SK-N-SH (cell line): ENCODE measurements at regions not wholly inside any gene's neighbourhood (a gene's known extent, or its start where the extent isn't known, plus 50 kb on each side); places are given as distances from the start of the nearest gene placed in this dataset.

Experiments used
- ELF1 ChIP-seq: IDR thresholded peaks from 2 replicates; pipeline ENCODE4 v1.4.0; 2012
- FOXM1 ChIP-seq: IDR thresholded peaks from 2 replicates; pipeline ENCODE4 v1.4.0; 2012; ENCODE audit warnings: low read depth, mild to moderate bottlenecking
- GATA2 ChIP-seq: sonication (generic); formaldehyde crosslinking; IDR thresholded peaks from 2 replicates; pipeline ENCODE4 v1.5.0; 2020; ENCODE audit warnings: mild to moderate bottlenecking, missing genetic modification reagents
- JUND ChIP-seq: IDR thresholded peaks from 2 replicates; pipeline ENCODE4 v1.4.0; 2012
- NRF1 ChIP-seq: IDR thresholded peaks from 2 replicates; pipeline ENCODE4 v1.6.1; 2012; ENCODE audit warnings: low read depth, mild to moderate bottlenecking, low read length
- POLR2AphosphoS5 ChIP-seq: IDR thresholded peaks from 2 replicates; pipeline ENCODE4 v1.6.1; 2012; ENCODE audit warnings: low read depth, low read length
- TAF1 ChIP-seq: IDR thresholded peaks from 2 replicates; pipeline ENCODE4 v1.6.1; 2012; ENCODE audit warnings: low read depth, mild to moderate bottlenecking, low read length, moderate library complexity, borderline replicate concordance
- YY1 ChIP-seq: IDR thresholded peaks from 2 replicates; pipeline ENCODE4 v1.4.0; 2012; ENCODE audit warnings: low read depth, mild to moderate bottlenecking
- TF ChIP-seq, protein P1 (sequence below): fragments of 150-350 bp; IDR thresholded peaks from 2 replicates; pipeline ENCODE4 v1.6.1; 2017; ENCODE audit warnings: antibody characterized with exemption, low read length, low read depth, borderline replicate concordance
- TF ChIP-seq, protein P2 (sequence below): fragments of 150-350 bp; IDR thresholded peaks from 2 replicates; pipeline ENCODE4 v1.6.1; 2016; ENCODE audit warnings: mild to moderate bottlenecking, low read depth, low read length
- TF ChIP-seq, protein P3 (sequence below): fragments of 200-600 bp; sonication (generic); IDR thresholded peaks from 2 replicates; pipeline ENCODE4 v1.6.1; 2017; ENCODE audit warnings: antibody characterized with exemption, mild to moderate bottlenecking, moderate library complexity
- TF ChIP-seq, protein P4 (sequence below): IDR thresholded peaks from 2 replicates; pipeline ENCODE4; 2012
- TF ChIP-seq, protein P5 (sequence below): IDR thresholded peaks from 2 replicates; pipeline ENCODE4 v1.6.1; 2012; ENCODE audit warnings: mild to moderate bottlenecking, low read depth, low read length, moderate library complexity

DNA sequence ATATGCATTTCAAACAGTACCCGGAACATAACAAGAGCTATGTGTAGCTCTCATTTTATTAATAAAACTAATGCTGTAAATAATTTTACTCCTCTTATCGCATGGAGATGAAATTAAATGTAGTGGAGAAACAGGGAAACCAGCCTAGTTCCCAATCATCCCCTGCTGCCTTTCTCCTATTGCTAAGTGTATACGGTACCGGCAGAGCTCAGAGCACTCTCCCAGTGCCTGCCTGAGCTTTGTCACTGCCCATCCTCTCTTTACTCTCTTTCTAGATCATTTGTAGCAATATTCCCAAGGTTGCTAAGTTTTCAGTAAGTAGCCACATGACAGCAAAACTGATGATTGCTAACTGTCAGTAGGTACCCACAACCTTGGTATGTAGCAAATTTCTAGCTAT is 85.5 kb upstream of the ZSWIM2 start:
- TF ChIP-seq, protein P1, sequence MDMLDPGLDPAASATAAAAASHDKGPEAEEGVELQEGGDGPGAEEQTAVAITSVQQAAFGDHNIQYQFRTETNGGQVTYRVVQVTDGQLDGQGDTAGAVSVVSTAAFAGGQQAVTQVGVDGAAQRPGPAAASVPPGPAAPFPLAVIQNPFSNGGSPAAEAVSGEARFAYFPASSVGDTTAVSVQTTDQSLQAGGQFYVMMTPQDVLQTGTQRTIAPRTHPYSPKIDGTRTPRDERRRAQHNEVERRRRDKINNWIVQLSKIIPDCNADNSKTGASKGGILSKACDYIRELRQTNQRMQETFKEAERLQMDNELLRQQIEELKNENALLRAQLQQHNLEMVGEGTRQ = no peak
- TF ChIP-seq ELF1 (no peak), JUND (no peak), FOXM1 (no peak), YY1 (no peak), GATA2 (CRISPR knock-in tag) (no peak), NRF1 (no peak), POLR2AphosphoS5 (no peak), TAF1 (no peak)
- TF ChIP-seq, protein P2, sequence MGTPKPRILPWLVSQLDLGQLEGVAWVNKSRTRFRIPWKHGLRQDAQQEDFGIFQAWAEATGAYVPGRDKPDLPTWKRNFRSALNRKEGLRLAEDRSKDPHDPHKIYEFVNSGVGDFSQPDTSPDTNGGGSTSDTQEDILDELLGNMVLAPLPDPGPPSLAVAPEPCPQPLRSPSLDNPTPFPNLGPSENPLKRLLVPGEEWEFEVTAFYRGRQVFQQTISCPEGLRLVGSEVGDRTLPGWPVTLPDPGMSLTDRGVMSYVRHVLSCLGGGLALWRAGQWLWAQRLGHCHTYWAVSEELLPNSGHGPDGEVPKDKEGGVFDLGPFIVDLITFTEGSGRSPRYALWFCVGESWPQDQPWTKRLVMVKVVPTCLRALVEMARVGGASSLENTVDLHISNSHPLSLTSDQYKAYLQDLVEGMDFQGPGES = no peak
- TF ChIP-seq, protein P3, sequence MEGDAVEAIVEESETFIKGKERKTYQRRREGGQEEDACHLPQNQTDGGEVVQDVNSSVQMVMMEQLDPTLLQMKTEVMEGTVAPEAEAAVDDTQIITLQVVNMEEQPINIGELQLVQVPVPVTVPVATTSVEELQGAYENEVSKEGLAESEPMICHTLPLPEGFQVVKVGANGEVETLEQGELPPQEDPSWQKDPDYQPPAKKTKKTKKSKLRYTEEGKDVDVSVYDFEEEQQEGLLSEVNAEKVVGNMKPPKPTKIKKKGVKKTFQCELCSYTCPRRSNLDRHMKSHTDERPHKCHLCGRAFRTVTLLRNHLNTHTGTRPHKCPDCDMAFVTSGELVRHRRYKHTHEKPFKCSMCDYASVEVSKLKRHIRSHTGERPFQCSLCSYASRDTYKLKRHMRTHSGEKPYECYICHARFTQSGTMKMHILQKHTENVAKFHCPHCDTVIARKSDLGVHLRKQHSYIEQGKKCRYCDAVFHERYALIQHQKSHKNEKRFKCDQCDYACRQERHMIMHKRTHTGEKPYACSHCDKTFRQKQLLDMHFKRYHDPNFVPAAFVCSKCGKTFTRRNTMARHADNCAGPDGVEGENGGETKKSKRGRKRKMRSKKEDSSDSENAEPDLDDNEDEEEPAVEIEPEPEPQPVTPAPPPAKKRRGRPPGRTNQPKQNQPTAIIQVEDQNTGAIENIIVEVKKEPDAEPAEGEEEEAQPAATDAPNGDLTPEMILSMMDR = no peak
- TF ChIP-seq, protein P4, sequence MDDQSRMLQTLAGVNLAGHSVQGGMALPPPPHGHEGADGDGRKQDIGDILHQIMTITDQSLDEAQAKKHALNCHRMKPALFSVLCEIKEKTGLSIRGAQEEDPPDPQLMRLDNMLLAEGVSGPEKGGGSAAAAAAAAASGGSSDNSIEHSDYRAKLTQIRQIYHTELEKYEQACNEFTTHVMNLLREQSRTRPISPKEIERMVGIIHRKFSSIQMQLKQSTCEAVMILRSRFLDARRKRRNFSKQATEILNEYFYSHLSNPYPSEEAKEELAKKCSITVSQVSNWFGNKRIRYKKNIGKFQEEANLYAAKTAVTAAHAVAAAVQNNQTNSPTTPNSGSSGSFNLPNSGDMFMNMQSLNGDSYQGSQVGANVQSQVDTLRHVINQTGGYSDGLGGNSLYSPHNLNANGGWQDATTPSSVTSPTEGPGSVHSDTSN = no peak
- TF ChIP-seq, protein P5, sequence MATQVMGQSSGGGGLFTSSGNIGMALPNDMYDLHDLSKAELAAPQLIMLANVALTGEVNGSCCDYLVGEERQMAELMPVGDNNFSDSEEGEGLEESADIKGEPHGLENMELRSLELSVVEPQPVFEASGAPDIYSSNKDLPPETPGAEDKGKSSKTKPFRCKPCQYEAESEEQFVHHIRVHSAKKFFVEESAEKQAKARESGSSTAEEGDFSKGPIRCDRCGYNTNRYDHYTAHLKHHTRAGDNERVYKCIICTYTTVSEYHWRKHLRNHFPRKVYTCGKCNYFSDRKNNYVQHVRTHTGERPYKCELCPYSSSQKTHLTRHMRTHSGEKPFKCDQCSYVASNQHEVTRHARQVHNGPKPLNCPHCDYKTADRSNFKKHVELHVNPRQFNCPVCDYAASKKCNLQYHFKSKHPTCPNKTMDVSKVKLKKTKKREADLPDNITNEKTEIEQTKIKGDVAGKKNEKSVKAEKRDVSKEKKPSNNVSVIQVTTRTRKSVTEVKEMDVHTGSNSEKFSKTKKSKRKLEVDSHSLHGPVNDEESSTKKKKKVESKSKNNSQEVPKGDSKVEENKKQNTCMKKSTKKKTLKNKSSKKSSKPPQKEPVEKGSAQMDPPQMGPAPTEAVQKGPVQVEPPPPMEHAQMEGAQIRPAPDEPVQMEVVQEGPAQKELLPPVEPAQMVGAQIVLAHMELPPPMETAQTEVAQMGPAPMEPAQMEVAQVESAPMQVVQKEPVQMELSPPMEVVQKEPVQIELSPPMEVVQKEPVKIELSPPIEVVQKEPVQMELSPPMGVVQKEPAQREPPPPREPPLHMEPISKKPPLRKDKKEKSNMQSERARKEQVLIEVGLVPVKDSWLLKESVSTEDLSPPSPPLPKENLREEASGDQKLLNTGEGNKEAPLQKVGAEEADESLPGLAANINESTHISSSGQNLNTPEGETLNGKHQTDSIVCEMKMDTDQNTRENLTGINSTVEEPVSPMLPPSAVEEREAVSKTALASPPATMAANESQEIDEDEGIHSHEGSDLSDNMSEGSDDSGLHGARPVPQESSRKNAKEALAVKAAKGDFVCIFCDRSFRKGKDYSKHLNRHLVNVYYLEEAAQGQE = no peak
